OCI-LY7 (cell line): ENCODE measurements at regions not wholly inside any gene's neighbourhood (a gene's known extent, or its start where the extent isn't known, plus 50 kb on each side); places are given as distances from the start of the nearest gene placed in this dataset.

Experiments
- BruUV-seq: library from RNA; stranded (reverse); fragments of 400-500 nt; replicated peaks from 2 replicates; lab custom pipeline; 2021; lab: Mats Ljungman, UMichigan
- CTCF ChIA-PET: fragments of 300-600 bp; sonication (Branson Sonifier 250); formaldehyde crosslinking; loops from one replicate; lab custom pipeline; 2022; ENCODE audit warnings: antibody characterized with exemption; ENCODE audit not compliant: unreplicated experiment; lab: Charles Lee
- POLR2A ChIA-PET: fragments of 300-600 bp; sonication (Branson Sonifier 250); formaldehyde crosslinking; loops from one replicate; lab custom pipeline; 2022; ENCODE audit warnings: antibody characterized with exemption; lab: Charles Lee
- DNase-seq: peaks from one replicate; pipeline ENCODE4 v3.0.0-alpha.2; 2015; ENCODE audit warnings: low spot score
- H2AFZ ChIP-seq: fragments of 200-600 bp; sonication (generic), shearing (Covaris generic); 2 replicates; pipeline ENCODE4 v1.6.1; 2014; ENCODE audit warnings: mild to moderate bottlenecking, antibody characterized with exemption, low read length, moderate library complexity
- H3K27ac ChIP-seq: fragments of 200-600 bp; sonication (generic); 2 replicates; pipeline ENCODE4 v1.5.1; 2014; ENCODE audit warnings: mixed run types, low read depth, mild to moderate bottlenecking, moderate library complexity, low read length, inconsistent platforms; ENCODE audit not compliant: poor library complexity, severe bottlenecking
- H3K36me3 ChIP-seq: fragments of 200-600 bp; sonication (generic); 2 replicates; pipeline ENCODE4 v1.6.1; 2014; ENCODE audit warnings: mild to moderate bottlenecking, antibody characterized with exemption, low read length, moderate library complexity, mixed read lengths; ENCODE audit not compliant: insufficient read depth
- H3K4me1 ChIP-seq: fragments of 200-600 bp; sonication (generic); 2 replicates; pipeline ENCODE4 v1.5.1; 2014; ENCODE audit warnings: mild to moderate bottlenecking, low read length; ENCODE audit not compliant: insufficient read depth, poor library complexity, severe bottlenecking
- H3K4me2 ChIP-seq: fragments of 200-600 bp; sonication (generic); 2 replicates; pipeline ENCODE4 v1.6.1; 2014; ENCODE audit warnings: mild to moderate bottlenecking, low read length
- H3K4me3 ChIP-seq: fragments of 200-600 bp; sonication (generic); 2 replicates; pipeline ENCODE4 v1.5.1; 2014; ENCODE audit warnings: mild to moderate bottlenecking, low read depth, low read length; ENCODE audit not compliant: poor library complexity, severe bottlenecking
- H3K79me2 ChIP-seq: fragments of 200-600 bp; sonication (generic); 2 replicates; pipeline ENCODE4 v1.6.1; 2016; ENCODE audit warnings: low read depth, mild to moderate bottlenecking, low read length, moderate library complexity, mixed read lengths; ENCODE audit not compliant: insufficient read depth
- H3K9me2 ChIP-seq: fragments of 200-600 bp; sonication (generic); 2 replicates; pipeline ENCODE4 v1.6.1; 2016; ENCODE audit warnings: mild to moderate bottlenecking, low read length, mixed read lengths; ENCODE audit not compliant: insufficient read depth
- H3K9me3 ChIP-seq: fragments of 200-600 bp; sonication (generic); 2 replicates; pipeline ENCODE4 v1.6.1; 2014; ENCODE audit warnings: mild to moderate bottlenecking, mixed run types, low read length, mixed read lengths
- H4K20me1 ChIP-seq: fragments of 200-600 bp; sonication (generic); 2 replicates; pipeline ENCODE4 v1.6.1; 2014; ENCODE audit warnings: mild to moderate bottlenecking, antibody characterized with exemption, low read length, moderate library complexity, mixed read lengths; ENCODE audit not compliant: insufficient read depth
- CTCF ChIP-seq: fragments of 200-600 bp; sonication (generic); conservative IDR thresholded peaks from 2 replicates; pipeline ENCODE4 v1.5.1; 2014; ENCODE audit warnings: mild to moderate bottlenecking, antibody characterized with exemption, low read length, moderate library complexity, mixed read lengths
- EZH2phosphoT487 ChIP-seq: fragments of 200-600 bp; sonication (generic); IDR thresholded peaks from 2 replicates; pipeline ENCODE4 v1.6.1; 2018; ENCODE audit warnings: low read depth, borderline replicate concordance, mild to moderate bottlenecking, mixed run types, antibody characterized with exemption, low read length, moderate library complexity, mixed read lengths
- intact Hi-C: fragments of 100-400 bp; cut with micrococcal nuclease; formaldehyde crosslinking; loops from one replicate; pipeline ENCODE4 v1.10.0; 2022; ENCODE audit not compliant: unreplicated experiment

- POLR2A ChIA-PET, result interaction anchor here (0.6 to 0.7 kb wide), 2 partner anchors 633 to 860 kb away, joined by 3 to 4 read pairs; no protein-coding TSS in a partner anchor
- no peaks in the 10 kb centered on the region for H3K9me2 ChIP-seq
- H3K79me2 ChIP-seq, result no peaks in the 10 kb centered on the region
- intact Hi-C loops, result no loop called here
- H3K36me3 ChIP-seq, result no peaks in the 10 kb centered on the region
- H2AFZ ChIP-seq, result no peak overlapping the region
- H3K4me2 ChIP-seq, result no peak overlapping the region
- H3K4me3 ChIP-seq, result no peak overlapping the region
- BruUV-seq, result no TSS peak
- CTCF ChIA-PET, result no interaction called here
- H4K20me1 ChIP-seq, result no peaks in the 10 kb centered on the region
- DNase-seq, result no peak
- H3K27ac ChIP-seq, result no peak overlapping the region
- H3K4me1 ChIP-seq, result no peaks in the 10 kb centered on the region
- TF ChIP-seq CTCF (no peak), EZH2phosphoT487 (no peak)
- no peaks in the 10 kb centered on the region for H3K9me3 ChIP-seq
Measured at GRCh38 chr12:67531051-67531450, 117.5 kb upstream of the DYRK2 start.

DNA sequence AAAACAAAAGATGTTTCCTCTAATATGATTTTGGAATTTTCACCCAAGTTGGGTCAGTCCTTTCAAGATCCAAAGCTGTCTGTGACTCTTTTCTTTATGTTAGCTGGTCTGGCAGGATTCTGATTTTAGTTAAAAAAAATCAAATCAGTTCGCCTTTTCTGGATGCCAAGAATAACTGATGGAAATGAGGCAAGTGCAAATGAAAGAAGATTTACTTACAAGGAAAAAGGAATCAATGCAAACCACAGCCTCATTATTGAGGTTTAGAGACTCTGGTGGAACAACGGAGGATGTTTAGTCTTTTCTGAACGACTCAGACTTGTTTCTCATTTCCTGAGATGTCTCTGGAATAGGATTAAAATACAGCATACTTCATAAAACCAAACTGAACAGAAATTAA lies 117.0 kb upstream of the DYRK2 start:
- Histone ChIP-seq H2AFZ (no peak overlapping the region), H3K4me3 (no peak overlapping the region), H3K9me3 (no peaks in the 10 kb centered on the region), H3K4me1 (no peaks in the 10 kb centered on the region), H3K9me2 (no peaks in the 10 kb centered on the region), H3K79me2 (no peaks in the 10 kb centered on the region), H3K27ac (no peak overlapping the region), H3K36me3 (no peaks in the 10 kb centered on the region), H4K20me1 (no peaks in the 10 kb centered on the region), H3K4me2 (no peak overlapping the region)
- POLR2A ChIA-PET, result interaction anchor here (0.6 to 0.7 kb wide), 2 partner anchors 633 to 859 kb away, joined by 3 to 4 read pairs; no protein-coding TSS in a partner anchor
- intact Hi-C loops, result no loop called here
- CTCF ChIA-PET, result no interaction called here
- TF ChIP-seq EZH2phosphoT487, result no peak
- no peak for TF ChIP-seq CTCF
- BruUV-seq, result no TSS peak
- DNase-seq, result no peak

DNA sequence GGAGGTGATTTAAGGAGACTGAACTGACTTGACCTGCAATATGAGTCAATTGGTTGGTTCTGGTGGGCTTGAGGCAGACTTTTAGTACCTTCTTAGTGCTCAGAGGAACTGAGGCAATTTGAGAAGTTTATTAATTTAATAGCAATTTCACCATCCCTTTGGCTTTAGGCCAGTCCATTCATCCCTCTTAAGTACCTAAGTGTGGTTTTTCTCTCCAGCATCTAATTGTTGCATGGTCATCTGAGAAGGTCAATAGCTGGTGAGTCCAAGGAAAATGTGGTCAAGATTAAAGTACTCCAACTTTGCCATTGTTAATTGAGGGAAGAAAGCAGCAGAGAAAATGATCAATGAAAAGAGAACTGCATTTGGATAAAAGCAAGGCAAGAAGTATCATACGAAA lies 115.4 kb upstream of the DYRK2 start:
- no peaks in the 10 kb centered on the region for H3K4me1 ChIP-seq
- CTCF ChIA-PET, result no interaction called here

More for the DNA sequence above, 115.4 kb upstream of the DYRK2 start:
- Histone ChIP-seq H3K9me3 (no peaks in the 10 kb centered on the region), H3K36me3 (no peaks in the 10 kb centered on the region), H2AFZ (no peak overlapping the region), H3K27ac (no peak overlapping the region), H3K4me3 (no peak overlapping the region), H4K20me1 (no peaks in the 10 kb centered on the region), H3K4me2 (no peak overlapping the region), H3K9me2 (no peaks in the 10 kb centered on the region), H3K79me2 (no peaks in the 10 kb centered on the region)
- BruUV-seq, result no TSS peak
- POLR2A ChIA-PET, result no interaction called here
- DNase-seq, result no peak
- intact Hi-C loops, result no loop called here
- TF ChIP-seq EZH2phosphoT487 (no peak), CTCF (no peak)
